MCF 10A (cell line): ENCODE measurements at regions not wholly inside any gene's neighbourhood (a gene's known extent, or its start where the extent isn't known, plus 50 kb on each side); places are given as distances from the start of the nearest gene placed in this dataset.
A peak's percentile ranks its signal among the peaks of the same experiment; 100 is the strongest.

Experiments
- BruUV-seq: library from RNA; stranded (reverse); fragments of 400-500 nt; replicated peaks from 2 replicates; lab custom pipeline; 2021; lab: Mats Ljungman, UMichigan
- CTCF ChIA-PET: fragments of 300-600 bp; sonication (Branson Sonifier 250); formaldehyde crosslinking; extraction: SDS; loops from one replicate; lab custom pipeline; 2021; ENCODE audit warnings: antibody characterized with exemption, inconsistent platforms; lab: Yijun Ruan, JAX
- POLR2A ChIA-PET: fragments of 300-600, 350-650 bp; sonication (Branson Sonifier 250); formaldehyde crosslinking; extraction: SDS; loops from one replicate; lab custom pipeline; 2020; ENCODE audit warnings: antibody characterized with exemption, inconsistent platforms; lab: Yijun Ruan, JAX
- DNase-seq: peaks from one replicate; pipeline ENCODE4 v3.0.0-alpha.2; 2018; ENCODE audit not compliant: unreplicated experiment
- H3K27ac Mint-ChIP-seq: one replicate; pipeline ENCODE4 v1.8.0; 2022; ENCODE audit warnings: mild to moderate bottlenecking, low read depth, mixed read lengths; ENCODE audit not compliant: unreplicated experiment
- H3K27me3 Mint-ChIP-seq: one replicate; pipeline ENCODE4 v1.8.0; 2022; ENCODE audit warnings: mixed read lengths; ENCODE audit not compliant: insufficient read depth, unreplicated experiment
- H3K36me3 Mint-ChIP-seq: one replicate; pipeline ENCODE4 v1.8.0; 2022; ENCODE audit warnings: mild to moderate bottlenecking, moderate library complexity, mixed read lengths; ENCODE audit not compliant: insufficient read depth, unreplicated experiment
- H3K4me1 Mint-ChIP-seq: one replicate; pipeline ENCODE4 v1.8.0; 2022; ENCODE audit warnings: mixed read lengths; ENCODE audit not compliant: insufficient read depth, unreplicated experiment
- H3K4me3 Mint-ChIP-seq: one replicate; pipeline ENCODE4 v1.8.0; 2022; ENCODE audit warnings: mild to moderate bottlenecking, moderate library complexity, mixed read lengths; ENCODE audit not compliant: unreplicated experiment
- H3K9me3 Mint-ChIP-seq: one replicate; pipeline ENCODE4 v1.8.0; 2022; ENCODE audit warnings: mixed read lengths; ENCODE audit not compliant: unreplicated experiment
- intact Hi-C: fragments of 100-400 bp; cut with micrococcal nuclease; formaldehyde crosslinking; loops from 2 replicates; pipeline ENCODE4 v1.14.1; 2022
- TF ChIP-seq, protein P1 (sequence below): fragments of 200-600 bp; IDR thresholded peaks from one replicate; pipeline ENCODE4 v1.8.0; 2022; ENCODE audit warnings: antibody characterized with exemption, mild to moderate bottlenecking; ENCODE audit not compliant: unreplicated experiment

DNA sequence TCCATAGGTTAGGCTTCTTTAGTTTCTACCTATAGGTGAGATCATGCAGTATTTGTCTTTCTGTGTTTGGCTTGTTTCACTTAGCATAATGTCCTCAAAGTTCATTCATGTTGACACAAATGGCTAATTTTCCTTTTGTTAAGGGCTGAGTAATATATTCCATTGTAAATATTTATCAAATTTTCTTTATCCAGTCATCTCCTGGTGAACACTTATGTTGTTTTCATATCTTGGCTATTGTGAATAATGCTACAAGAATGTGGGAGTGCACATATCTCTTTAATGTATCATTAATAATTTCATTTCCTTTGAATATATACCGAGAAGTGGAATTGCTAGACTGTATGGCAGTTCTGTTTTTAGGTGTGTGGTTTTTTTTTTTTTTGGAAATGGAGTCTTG, 250.9 kb upstream of the SEMA6D start:
- Mint-ChIP-seq H3K4me1 (peaks cover 10% of the 10 kb centered on the region), H3K27ac (peak overlapping the region; percentile 80), H3K36me3 (no peaks in the 10 kb centered on the region), H3K27me3 (no peaks in the 10 kb centered on the region), H3K9me3 (peaks cover 12% of the 10 kb centered on the region), H3K4me3 (no peak overlapping the region)
- TF ChIP-seq, protein P1, sequence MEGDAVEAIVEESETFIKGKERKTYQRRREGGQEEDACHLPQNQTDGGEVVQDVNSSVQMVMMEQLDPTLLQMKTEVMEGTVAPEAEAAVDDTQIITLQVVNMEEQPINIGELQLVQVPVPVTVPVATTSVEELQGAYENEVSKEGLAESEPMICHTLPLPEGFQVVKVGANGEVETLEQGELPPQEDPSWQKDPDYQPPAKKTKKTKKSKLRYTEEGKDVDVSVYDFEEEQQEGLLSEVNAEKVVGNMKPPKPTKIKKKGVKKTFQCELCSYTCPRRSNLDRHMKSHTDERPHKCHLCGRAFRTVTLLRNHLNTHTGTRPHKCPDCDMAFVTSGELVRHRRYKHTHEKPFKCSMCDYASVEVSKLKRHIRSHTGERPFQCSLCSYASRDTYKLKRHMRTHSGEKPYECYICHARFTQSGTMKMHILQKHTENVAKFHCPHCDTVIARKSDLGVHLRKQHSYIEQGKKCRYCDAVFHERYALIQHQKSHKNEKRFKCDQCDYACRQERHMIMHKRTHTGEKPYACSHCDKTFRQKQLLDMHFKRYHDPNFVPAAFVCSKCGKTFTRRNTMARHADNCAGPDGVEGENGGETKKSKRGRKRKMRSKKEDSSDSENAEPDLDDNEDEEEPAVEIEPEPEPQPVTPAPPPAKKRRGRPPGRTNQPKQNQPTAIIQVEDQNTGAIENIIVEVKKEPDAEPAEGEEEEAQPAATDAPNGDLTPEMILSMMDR = no peak
- POLR2A ChIA-PET = no interaction called here
- CTCF ChIA-PET = no interaction called here
- intact Hi-C loops = no loop called here
- BruUV-seq = no TSS peak
- DNase-seq = peak; percentile 29

DNA sequence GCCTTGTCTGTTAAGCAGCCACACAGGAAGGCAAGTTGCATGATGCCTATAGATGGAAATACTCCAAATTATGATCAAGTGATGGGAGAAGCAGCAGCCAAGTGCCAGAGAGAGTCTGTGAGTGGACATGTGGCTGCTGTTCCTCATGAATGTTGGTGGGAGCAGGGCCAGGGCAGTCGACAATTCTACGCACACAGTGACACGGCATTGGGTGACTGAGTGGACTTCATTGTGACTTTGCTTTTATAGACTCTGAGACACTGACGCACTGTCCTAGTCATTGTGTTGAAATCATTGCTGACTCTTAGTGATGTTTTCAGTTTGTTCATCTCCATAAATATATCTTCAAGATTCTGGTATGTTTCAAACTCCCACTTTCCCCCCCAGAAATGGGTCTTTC, 246.3 kb upstream of the SEMA6D start:
- Mint-ChIP-seq H3K27me3 (no peaks in the 10 kb centered on the region), H3K4me1 (peaks cover 13% of the 10 kb centered on the region), H3K27ac (no peak overlapping the region), H3K36me3 (no peaks in the 10 kb centered on the region), H3K4me3 (no peak overlapping the region), H3K9me3 (no peaks in the 10 kb centered on the region)
- DNase-seq = no peak
- ChIA-PET POLR2A (interaction anchor here (1.0 kb wide), 1 partner anchor 517 kb away, joined by 4 read pairs; no protein-coding TSS in a partner anchor), CTCF (interaction anchor here (0.7 to 1.6 kb wide), 7 partner anchors 9 to 294 kb away, joined by 3 to 7 read pairs (median 4); no protein-coding TSS in a partner anchor)
- BruUV-seq = no TSS peak
- TF ChIP-seq, protein P1 = no peak
- intact Hi-C loops = loop anchor here (1.0 to 10.0 kb wide), 3 partner anchors 275 to 614 kb away; no protein-coding TSS in a partner anchor

DNA sequence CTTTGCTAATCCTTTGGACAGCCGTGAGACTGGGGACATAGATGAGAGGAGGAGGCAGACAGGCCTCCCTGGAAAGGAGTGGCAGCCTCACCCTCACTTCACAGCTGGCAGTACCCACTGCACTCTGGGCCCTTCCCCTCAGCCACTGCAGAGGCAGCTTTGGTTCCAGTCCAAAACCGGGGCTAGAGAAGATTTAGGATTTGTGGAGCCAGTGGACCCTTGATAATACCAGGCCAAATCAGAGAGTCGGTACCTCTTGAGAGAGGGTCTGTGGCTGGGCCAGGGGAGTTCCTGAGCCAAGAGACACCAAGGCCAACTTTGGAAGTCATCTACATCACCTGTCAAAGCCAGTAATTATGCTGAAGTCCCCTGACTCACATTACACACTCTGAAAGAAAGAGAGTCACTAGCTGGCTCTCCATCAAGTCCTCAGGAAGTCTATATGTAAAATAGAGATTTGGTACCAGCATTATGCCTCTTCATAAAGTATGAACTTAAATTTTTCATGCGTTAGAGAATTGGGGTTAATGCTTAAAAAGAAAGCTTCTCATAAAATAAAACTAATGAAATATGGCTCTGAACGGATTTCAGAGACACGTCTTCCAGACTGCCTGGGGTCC, 244.1 kb upstream of the SEMA6D start:
- CTCF ChIA-PET = interaction anchor here (0.6 to 1.5 kb wide), 7 partner anchors 10 to 587 kb away, joined by 3 to 7 read pairs (median 4); no protein-coding TSS in a partner anchor
- Mint-ChIP-seq H3K27ac (no peak overlapping the region), H3K27me3 (no peaks in the 10 kb centered on the region), H3K4me3 (no peak overlapping the region), H3K9me3 (no peaks in the 10 kb centered on the region), H3K36me3 (no peaks in the 10 kb centered on the region), H3K4me1 (peaks cover 6% of the 10 kb centered on the region)
- TF ChIP-seq, protein P1 = no peak
- DNase-seq = no peak
- intact Hi-C loops = loop anchor here (10.0 kb wide), 1 partner anchor 612 kb away; no protein-coding TSS in a partner anchor
- POLR2A ChIA-PET = no interaction called here
- BruUV-seq = no TSS peak

DNA sequence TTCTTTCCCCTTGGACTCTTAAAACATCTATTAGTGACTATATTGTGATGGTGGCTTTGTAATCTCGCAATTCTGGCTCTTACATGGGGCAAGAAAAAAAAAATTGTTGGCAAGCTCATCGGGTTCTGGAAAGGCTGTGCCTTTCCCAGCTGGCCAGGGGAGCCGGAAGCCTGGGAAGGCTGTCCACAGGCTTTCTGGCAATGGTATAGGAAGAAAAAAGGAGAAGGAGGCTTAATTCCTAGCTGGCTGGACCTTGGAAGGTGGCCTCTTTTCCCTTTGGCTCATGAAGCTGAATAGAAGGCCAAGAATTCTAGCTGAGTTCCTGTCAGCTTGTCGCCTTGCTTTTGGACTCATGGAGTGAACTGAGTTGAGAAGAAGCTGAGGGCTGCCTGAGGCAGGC, 243.5 kb upstream of the SEMA6D start:
- Mint-ChIP-seq H3K36me3 (no peaks in the 10 kb centered on the region), H3K4me3 (no peak overlapping the region), H3K27me3 (no peaks in the 10 kb centered on the region), H3K27ac (no peak overlapping the region), H3K4me1 (peaks cover 6% of the 10 kb centered on the region), H3K9me3 (no peaks in the 10 kb centered on the region)
- ChIA-PET CTCF (interaction anchor here (0.5 to 1.2 kb wide), 5 partner anchors 40 to 514 kb away, joined by 3 to 4 read pairs (median 3); no protein-coding TSS in a partner anchor), POLR2A (no interaction called here)
- TF ChIP-seq, protein P1 = no peak
- intact Hi-C loops = loop anchor here (10.0 kb wide), 1 partner anchor 611 kb away; no protein-coding TSS in a partner anchor
- BruUV-seq = no TSS peak
- DNase-seq = no peak
